ENCODE measurements at regions not wholly inside any gene's neighbourhood (a gene's known extent, or its start where the extent isn't known, plus 50 kb on each side); places are given as distances from the start of the nearest gene placed in this dataset.

DNA sequence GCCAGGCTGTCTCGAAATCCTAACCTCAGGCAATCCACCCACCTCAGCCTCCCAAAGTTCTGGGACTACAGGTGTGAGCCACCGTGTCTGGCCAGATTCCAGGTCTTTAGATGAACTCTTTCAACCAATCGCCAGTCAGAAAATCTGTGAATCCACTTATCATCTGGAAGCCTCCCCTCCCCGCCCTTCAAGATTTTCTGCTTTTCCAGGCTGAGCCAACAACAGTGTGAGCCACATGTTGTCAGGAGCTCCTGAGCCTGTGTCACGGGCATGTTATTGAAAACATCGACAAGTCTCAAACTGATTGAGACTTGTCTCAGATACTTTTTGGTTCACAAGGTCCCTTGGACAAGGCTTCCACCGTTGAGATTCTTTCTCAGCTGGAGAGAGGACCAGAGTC is 52.0 kb upstream of the TRPM1 start:
- no peak for TF ChIP-seq POLR2A (IDR thresholded peaks at IDR 0.05; ENCODE audit: low read length)
- TF ChIP-seq GATA1 (IDR thresholded peaks at IDR 0.05; ENCODE audit: low read depth, low read length): no peak

Measured in erythroblast (primary cell).